SK-N-SH (cell line): ENCODE measurements at regions not wholly inside any gene's neighbourhood (a gene's known extent, or its start where the extent isn't known, plus 50 kb on each side); places are given as distances from the start of the nearest gene placed in this dataset.

Experiments used
- CTCF ChIA-PET: fragments of 300-600, 350-600 bp; formaldehyde crosslinking; extraction: SDS; loops from one replicate; lab custom pipeline; 2021; lab: Yijun Ruan, JAX
- POLR2A ChIA-PET: fragments of 350-600 bp; sonication (Branson Sonifier 250); formaldehyde crosslinking; extraction: SDS; loops from one replicate; lab custom pipeline; 2020; ENCODE audit warnings: antibody characterized with exemption, inconsistent platforms; lab: Yijun Ruan, JAX
- DNase-seq: peaks from one replicate; pipeline ENCODE4 v3.0.0; 2012
- H2AFZ ChIP-seq: fragments of 200-600 bp; sonication (generic); 2 replicates; pipeline ENCODE4 v1.8.1; 2016; ENCODE audit warnings: antibody characterized with exemption, mild to moderate bottlenecking, low read depth
- H3F3A ChIP-seq: fragments of 200-600 bp; sonication (generic); replicated peaks from 2 replicates; pipeline ENCODE3; 2016; ENCODE audit warnings: antibody characterized with exemption, mild to moderate bottlenecking; ENCODE audit not compliant: insufficient read depth
- H3K27ac ChIP-seq, 2 experiments: fragments of 200-500 bp in 1 of 2; fragments of 200-600 bp in 1 of 2; sonication (Bioruptor generic) in 1 of 2; sonication (generic), shearing (Covaris generic) in 1 of 2; 2 replicates each; pipeline versions ENCODE4 v1.5.1 to v1.6.1; 2014 to 2016; ENCODE audit warnings: low read depth in 2 of 2, inconsistent platforms in 1 of 2, low read length in 1 of 2, mild to moderate bottlenecking in 1 of 2, mixed read lengths in 1 of 2
- H3K27me3 ChIP-seq: fragments of 200-600 bp; sonication (generic), shearing (Covaris generic); 2 replicates; pipeline ENCODE4 v1.6.1; 2016; ENCODE audit warnings: mixed run types; ENCODE audit not compliant: insufficient read depth
- H3K36me3 ChIP-seq, 2 experiments: fragments of 200-500 bp in 1 of 2; fragments of 200-600 bp in 1 of 2; sonication (Bioruptor generic) in 1 of 2; sonication (generic) in 1 of 2; replicated peaks in 1 of 2; 2 replicates each; pipeline versions ENCODE3 to v1.5.1; 2014 to 2016; ENCODE audit warnings: low read length in 1 of 2, mild to moderate bottlenecking in 1 of 2; ENCODE audit not compliant: insufficient read depth in 2 of 2, control insufficient read depth in 1 of 2
- H3K4me1 ChIP-seq, 2 experiments: fragments of 200-500 bp in 1 of 2; fragments of 200-600 bp in 1 of 2; sonication (Bioruptor generic) in 1 of 2; sonication (generic), shearing (Covaris generic) in 1 of 2; 2 replicates each; pipeline versions ENCODE4 v1.5.1 to v1.6.1; 2014 to 2016; ENCODE audit warnings: low read depth in 1 of 2, low read length in 1 of 2, mixed run types in 1 of 2; ENCODE audit not compliant: insufficient read depth in 2 of 2, control insufficient read depth in 1 of 2
- H3K4me2 ChIP-seq: fragments of 200-600 bp; sonication (generic), shearing (Covaris generic); 2 replicates; pipeline ENCODE4 v1.6.1; 2017; ENCODE audit warnings: mixed run types
- H3K4me3 ChIP-seq, 2 experiments: fragments of 200-500 bp in 1 of 2; fragments of 200-600 bp in 1 of 2; sonication (Bioruptor generic) in 1 of 2; sonication (generic), shearing (Covaris generic) in 1 of 2; 2 replicates each; pipeline versions ENCODE4 v1.5.1 to v1.8.1; 2014 to 2016; ENCODE audit warnings: low read depth in 2 of 2, inconsistent platforms in 1 of 2, low read length in 1 of 2, mild to moderate bottlenecking in 1 of 2, mixed read lengths in 1 of 2, moderate library complexity in 1 of 2
- H3K79me2 ChIP-seq: fragments of 200-600 bp; sonication (generic); 2 replicates; pipeline ENCODE4 v1.8.1; 2017; ENCODE audit warnings: mild to moderate bottlenecking; ENCODE audit not compliant: insufficient read depth
- H3K9ac ChIP-seq: fragments of 200-600 bp; sonication (generic); 2 replicates; pipeline ENCODE4 v1.6.1; 2017; ENCODE audit warnings: mixed run types
- H3K9me2 ChIP-seq: fragments of 200-600 bp; sonication (generic); 2 replicates; pipeline ENCODE4 v1.6.1; 2017; ENCODE audit warnings: mixed run types
- H3K9me3 ChIP-seq: fragments of 200-600 bp; sonication (generic); 2 replicates; pipeline ENCODE4 v1.6.1; 2017; ENCODE audit warnings: mixed run types, mild to moderate bottlenecking, moderate library complexity
- H4K20me1 ChIP-seq: fragments of 200-600 bp; sonication (generic); 2 replicates; pipeline ENCODE4 v1.6.1; 2017; ENCODE audit warnings: mild to moderate bottlenecking, mixed run types; ENCODE audit not compliant: insufficient read depth
- ELF1 ChIP-seq: IDR thresholded peaks from 2 replicates; pipeline ENCODE4 v1.4.0; 2012
- EP300 ChIP-seq, 2 experiments: IDR thresholded peaks; 2 replicates each; pipeline versions ENCODE4 v1.4.0 to v1.6.1; 2012; ENCODE audit warnings: borderline replicate concordance in 1 of 2, low read depth in 1 of 2, low read length in 1 of 2
- FOXJ3 ChIP-seq: sonication (generic); formaldehyde crosslinking; IDR thresholded peaks from 2 replicates; pipeline ENCODE4 v1.5.1; 2020; ENCODE audit warnings: mild to moderate bottlenecking, missing genetic modification reagents
- GATA2 ChIP-seq: sonication (generic); formaldehyde crosslinking; IDR thresholded peaks from 2 replicates; pipeline ENCODE4 v1.5.0; 2020; ENCODE audit warnings: mild to moderate bottlenecking, missing genetic modification reagents
- JUND ChIP-seq: IDR thresholded peaks from 2 replicates; pipeline ENCODE4 v1.4.0; 2012
- MEF2A ChIP-seq: IDR thresholded peaks from 2 replicates; pipeline ENCODE4 v1.4.0; 2012; ENCODE audit warnings: low read depth, borderline replicate concordance
- MXI1 ChIP-seq: IDR thresholded peaks from 2 replicates; pipeline ENCODE4 v1.6.1; 2012; ENCODE audit warnings: mild to moderate bottlenecking, low read depth, low read length, improper control_type of control experiment
- NFIC ChIP-seq: IDR thresholded peaks from 2 replicates; pipeline ENCODE4 v1.4.0; 2012; ENCODE audit warnings: borderline replicate concordance
- POLR2AphosphoS5 ChIP-seq: IDR thresholded peaks from 2 replicates; pipeline ENCODE4 v1.6.1; 2012; ENCODE audit warnings: low read depth, low read length
- RXRA ChIP-seq: IDR thresholded peaks from 2 replicates; pipeline ENCODE4 v1.4.0; 2012; ENCODE audit warnings: low read depth, mild to moderate bottlenecking, borderline replicate concordance
- SIN3A ChIP-seq: IDR thresholded peaks from 2 replicates; pipeline ENCODE4 v1.6.1; 2012; ENCODE audit warnings: low read depth, mild to moderate bottlenecking, low read length, moderate library complexity, borderline replicate concordance
- TAF1 ChIP-seq: IDR thresholded peaks from 2 replicates; pipeline ENCODE4 v1.6.1; 2012; ENCODE audit warnings: low read depth, mild to moderate bottlenecking, low read length, moderate library complexity, borderline replicate concordance
- TEAD4 ChIP-seq: IDR thresholded peaks from 2 replicates; pipeline ENCODE4 v1.4.0; 2012; ENCODE audit warnings: mild to moderate bottlenecking, borderline replicate concordance; ENCODE audit not compliant: insufficient read depth
- YY1 ChIP-seq: IDR thresholded peaks from 2 replicates; pipeline ENCODE4 v1.4.0; 2012; ENCODE audit warnings: low read depth, mild to moderate bottlenecking
- WGBS: methylation state at CpG from one replicate; pipeline ENCODE4 v1.1.6; 2017; ENCODE audit warnings: low lambda C conversion rate; 5-methylcytosine and 5-hydroxymethylcytosine counted together
- TF ChIP-seq, protein P1 (sequence below): IDR thresholded peaks from 2 replicates; pipeline ENCODE4 v1.4.0; 2012; ENCODE audit warnings: low read depth, borderline replicate concordance

DNA sequence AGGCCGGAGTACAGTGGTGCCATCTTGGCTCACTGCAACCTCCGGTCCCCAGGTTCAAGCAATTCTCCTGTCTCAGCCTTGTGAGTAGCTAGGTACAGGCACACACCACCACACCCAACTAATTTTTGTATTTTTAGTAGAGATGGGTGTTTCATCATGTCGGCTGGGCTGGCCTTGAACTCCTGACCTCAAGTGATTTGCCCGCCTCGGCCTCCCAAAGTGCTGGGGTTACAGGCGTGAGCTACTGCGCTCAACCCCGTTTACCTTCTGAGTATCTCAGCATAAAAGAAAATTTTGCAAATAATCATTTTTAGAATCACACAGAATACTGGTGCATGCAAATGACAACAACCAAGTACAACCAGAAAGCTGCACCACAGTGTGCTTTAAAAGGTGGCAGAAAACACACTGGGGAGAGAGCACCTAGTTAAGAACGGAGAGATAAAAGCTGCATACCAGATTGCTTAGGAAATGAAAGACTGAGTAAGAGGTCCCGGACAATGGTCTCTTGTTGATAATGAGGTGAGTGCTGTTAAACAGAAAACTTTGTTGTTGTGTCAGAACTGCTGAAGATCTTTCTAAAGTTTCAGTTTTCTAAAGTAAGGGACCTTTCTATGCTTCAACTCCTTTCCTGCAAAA, 189.6 kb downstream of the ACTR3 start (continued):
- no peak for TF ChIP-seq TEAD4
- TF ChIP-seq POLR2AphosphoS5, result no peak
- TF ChIP-seq MEF2A, result no peak
- no peak for TF ChIP-seq TAF1
- TF ChIP-seq YY1, result no peak

GRCh38 chr2:114082731-114083433, 193.0 kb downstream of the ACTR3 start:
- Histone ChIP-seq H3F3A (no peaks in the 10 kb centered on the region), H3K27me3 (no peaks in the 10 kb centered on the region), H3K9ac (no peak overlapping the region), H3K4me3 (no peak overlapping the region), H3K9me3 (no peaks in the 10 kb centered on the region), H3K36me3 (no peaks in the 10 kb centered on the region), H3K27ac (no peak overlapping the region)
- TF ChIP-seq FOXJ3 (CRISPR knock-in tag) (no peak), JUND (no peak), SIN3A (no peak), RXRA (no peak), GATA2 (CRISPR knock-in tag) (no peak), NFIC (no peak), MXI1 (no peak), MEF2A (no peak), EP300 (IDR thresholded peaks at IDR 0.05; ENCODE audit: borderline replicate concordance in 1 of 2, low read depth in 1 of 2, low read length in 1 of 2) (no peak), TEAD4 (no peak), TAF1 (no peak), ELF1 (no peak), YY1 (no peak)
- TF ChIP-seq, protein P1, sequence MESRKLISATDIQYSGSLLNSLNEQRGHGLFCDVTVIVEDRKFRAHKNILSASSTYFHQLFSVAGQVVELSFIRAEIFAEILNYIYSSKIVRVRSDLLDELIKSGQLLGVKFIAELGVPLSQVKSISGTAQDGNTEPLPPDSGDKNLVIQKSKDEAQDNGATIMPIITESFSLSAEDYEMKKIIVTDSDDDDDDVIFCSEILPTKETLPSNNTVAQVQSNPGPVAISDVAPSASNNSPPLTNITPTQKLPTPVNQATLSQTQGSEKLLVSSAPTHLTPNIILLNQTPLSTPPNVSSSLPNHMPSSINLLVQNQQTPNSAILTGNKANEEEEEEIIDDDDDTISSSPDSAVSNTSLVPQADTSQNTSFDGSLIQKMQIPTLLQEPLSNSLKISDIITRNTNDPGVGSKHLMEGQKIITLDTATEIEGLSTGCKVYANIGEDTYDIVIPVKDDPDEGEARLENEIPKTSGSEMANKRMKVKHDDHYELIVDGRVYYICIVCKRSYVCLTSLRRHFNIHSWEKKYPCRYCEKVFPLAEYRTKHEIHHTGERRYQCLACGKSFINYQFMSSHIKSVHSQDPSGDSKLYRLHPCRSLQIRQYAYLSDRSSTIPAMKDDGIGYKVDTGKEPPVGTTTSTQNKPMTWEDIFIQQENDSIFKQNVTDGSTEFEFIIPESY, result no peak
- TF ChIP-seq, all 33 proteins: peak for 0
- POLR2A ChIA-PET, result no interaction called here
- Histone ChIP-seq H3K4me1 (no peaks in the 10 kb centered on the region), H2AFZ (no peak overlapping the region), H3K9me2 (no peaks in the 10 kb centered on the region), H4K20me1 (no peaks in the 10 kb centered on the region), H3K79me2 (no peaks in the 10 kb centered on the region), H3K4me2 (no peak overlapping the region)
- CTCF ChIA-PET, result no interaction called here
- WGBS, result 0% methylated on average over 7 of the region's 7 CpGs
- no peak for DNase-seq
